ENCODE measurements at regions not wholly inside any gene's neighbourhood (a gene's known extent, or its start where the extent isn't known, plus 50 kb on each side); places are given as distances from the start of the nearest gene placed in this dataset.

GRCh38 chr2:120866071-120866470, 130.4 kb downstream of the GLI2 start:
- no peak for DNase-seq

GRCh38 chr2:120866483-120867140, 130.9 kb downstream of the GLI2 start:
- DNase-seq: no peak

- DNase-seq: peak; percentile 76 to 97 (median 93)
Observed at GRCh38 chr2:120867290-120868241, 131.9 kb downstream of the GLI2 start.

- no peak for DNase-seq
Observed at GRCh38 chr2:120868366-120868765, 132.7 kb downstream of the GLI2 start.

- no peak for DNase-seq
Observed at GRCh38 chr2:120869036-120869729, 133.5 kb downstream of the GLI2 start.

GRCh38 chr2:120869730-120870466, 134.2 kb downstream of the GLI2 start:
- DNase-seq: no peak

- DNase-seq: no peak
Observed at GRCh38 chr2:120870467-120870788, 134.8 kb downstream of the GLI2 start.

GRCh38 chr2:120871016-120871635, 135.5 kb downstream of the GLI2 start:
- no peak for DNase-seq

- DNase-seq: no peak
Observed at GRCh38 chr2:120871881-120872620, 136.4 kb downstream of the GLI2 start.

- no peak for DNase-seq
Observed at GRCh38 chr2:120873958-120874887, 138.6 kb downstream of the GLI2 start.

- no peak for DNase-seq
Observed at GRCh38 chr2:120874888-120875275, 139.2 kb downstream of the GLI2 start.

GRCh38 chr2:120875431-120875830, 139.8 kb downstream of the GLI2 start:
- peak in 1 of 3 donors; percentile 85 for DNase-seq

- no peak for DNase-seq
Observed at GRCh38 chr2:120876526-120877280, 141.0 kb downstream of the GLI2 start.

- no peak for DNase-seq
Observed at GRCh38 chr2:120877409-120877808, 141.7 kb downstream of the GLI2 start.

- no peak for DNase-seq
Observed at GRCh38 chr2:120878970-120879369, 143.3 kb downstream of the GLI2 start.

GRCh38 chr2:120879431-120880295, 144.0 kb downstream of the GLI2 start:
- no peak for DNase-seq

GRCh38 chr2:120880381-120880780, 144.7 kb downstream of the GLI2 start:
- no peak for DNase-seq

Data from muscle of back (tissue), 3 donors.